ENCODE measurements at regions not wholly inside any gene's neighbourhood (a gene's known extent, or its start where the extent isn't known, plus 50 kb on each side); places are given as distances from the start of the nearest gene placed in this dataset.

- Histone ChIP-seq H2BK5ac (ENCODE audit: low read depth, low read length) (no peak overlapping the region), H4K20me1 (replicated peaks in 1 of 2; ENCODE audit: control insufficient read depth in 1 of 2, insufficient read depth in 2 of 2, low read length in 2 of 2) (no peaks in the 10 kb centered on the region), H4K5ac (ENCODE audit: insufficient read length, low read depth, low read length) (no peak overlapping the region), H3K79me2 (ENCODE audit: control insufficient read depth in 1 of 2, insufficient read depth in 2 of 2, low read length in 2 of 2) (no peaks in the 10 kb centered on the region), H4K8ac (ENCODE audit: extremely low read depth, insufficient read depth, low read length) (no peak overlapping the region), H3K4me1 (replicated peaks in 1 of 4; ENCODE audit: control insufficient read depth in 3 of 4, insufficient read depth in 4 of 4, low read length in 3 of 4) (no peaks in the 10 kb centered on the region), H2BK20ac (ENCODE audit: low read length) (no peak overlapping the region), H3K14ac (ENCODE audit: insufficient read length) (no peak overlapping the region), H3K23ac (ENCODE audit: insufficient read length) (no peak overlapping the region), H3K23me2 (ENCODE audit: low read depth, low read length) (no peaks in the 10 kb centered on the region), H2BK12ac (ENCODE audit: low read depth, low read length) (no peak overlapping the region), H2AK5ac (ENCODE audit: low read depth, low read length) (no peak overlapping the region), H3K18ac (ENCODE audit: extremely low read depth, low read length) (no peak overlapping the region), H2AFZ (ENCODE audit: low read length) (no peak overlapping the region), H4K91ac (replicated peaks; ENCODE audit: insufficient read length, low read length) (no peak overlapping the region), H3K4me2 (ENCODE audit: insufficient read depth in 1 of 2, low read depth in 2 of 2, low read length in 2 of 2) (no peak overlapping the region), H3K56ac (replicated peaks; ENCODE audit: insufficient read length, low read depth, low read length) (no peak overlapping the region), H3K9me3 (ENCODE audit: insufficient read depth in 2 of 2, low read depth in 1 of 2, low read length in 1 of 2) (no peaks in the 10 kb centered on the region), H3K4ac (replicated peaks; ENCODE audit: insufficient read length, low read depth, low read length) (no peak overlapping the region), H3K9ac (replicated peaks in 1 of 4; ENCODE audit: extremely low read depth in 1 of 4, low read depth in 3 of 4, low read length in 3 of 4) (no peak overlapping the region), H2BK120ac (replicated peaks; ENCODE audit: low read depth, low read length) (no peak overlapping the region), H3K79me1 (ENCODE audit: low read depth, low read length) (no peaks in the 10 kb centered on the region), H3K4me3 (ENCODE audit: extremely low read depth in 1 of 4, insufficient read depth in 2 of 4, low read depth in 3 of 4, low read length in 4 of 4) (no peak overlapping the region), H3K27ac (ENCODE audit: low read depth, low read length) (no peak overlapping the region), H2BK15ac (ENCODE audit: low read length) (no peak overlapping the region), H3K27me3 (replicated peaks in 1 of 4; ENCODE audit: control insufficient read depth in 3 of 4, extremely low read depth in 1 of 4, insufficient read depth in 3 of 4, low read length in 3 of 4) (0 out of 7 replicates have a peak, but pooled peaks cover 0 to 2% (median 0%) of the 10 kb centered on the region in 4 experiments), H3K36me3 (ENCODE audit: control insufficient read depth in 2 of 4, insufficient read depth in 4 of 4, low read length in 3 of 4) (no peaks in the 10 kb centered on the region)
- ChIA-PET POLR2A (ENCODE audit: partially characterized antibody) (no interaction called here), CTCF (ENCODE audit: partially characterized antibody) (no interaction called here)
- WGBS, 2 experiments (ENCODE audit: extremely low coverage in 1 of 2, insufficient coverage in 1 of 2, insufficient read length in 1 of 2, insufficient replicate concordance in 2 of 2, low coverage in 1 of 2, low lambda C conversion rate in 2 of 2, missing lambda C conversion rate in 1 of 2): 82% methylated on average over 1 of the region's 1 CpG; no CpG with 5 or more reads in 1 of the 2 experiments
- DNase-seq (ENCODE audit: low read depth in 1 of 2, low spot score in 2 of 2) (no peak), FAIRE-seq (no peak)
- TF ChIP-seq YY1 (IDR thresholded peaks at IDR 0.05; ENCODE audit: low read depth, low read length) (no peak), POLR2AphosphoS5 (IDR thresholded peaks at IDR 0.05; ENCODE audit: low read depth, low read length) (no peak), PHF8 (conservative IDR thresholded peaks at IDR 0.05; ENCODE audit: low read depth, low read length) (no peak), CTCF (IDR thresholded peaks at IDR 0.05; ENCODE audit: control extremely low read depth in 1 of 3, insufficient read depth in 1 of 3, low read depth in 1 of 3, low read length in 3 of 3) (no peak), SIX5 (IDR thresholded peaks at IDR 0.05; ENCODE audit: low read depth, low read length) (no peak), ZNF274 (IDR thresholded peaks at IDR 0.05; ENCODE audit: borderline replicate concordance, extremely low read depth, low read length) (no peak), RAD21 (IDR thresholded peaks at IDR 0.05 in 1 of 2, conservative IDR thresholded peaks at IDR 0.05 in 1 of 2; ENCODE audit: low read depth in 2 of 2, low read length in 2 of 2) (no peak), CEBPB (IDR thresholded peaks at IDR 0.05; ENCODE audit: low read depth, low read length) (no peak), EZH2 (IDR thresholded peaks at IDR 0.05; ENCODE audit: low read depth, low read length, severe bottlenecking) (no peak), SAP30 (IDR thresholded peaks at IDR 0.05; ENCODE audit: insufficient read depth, insufficient replicate concordance, low read length) (no peak), FOSL1 (IDR thresholded peaks at IDR 0.05; ENCODE audit: insufficient read depth, low read depth, low read length) (no peak)
Measured at GRCh38 chr3:117989982-117990381, 1044.7 kb downstream of the IGSF11 start.
